OCI-LY1 (cell line): ENCODE measurements at regions not wholly inside any gene's neighbourhood (a gene's known extent, or its start where the extent isn't known, plus 50 kb on each side); places are given as distances from the start of the nearest gene placed in this dataset.

ENCODE experiments used
- CTCF ChIP-seq: fragments of 200-600 bp; sonication (generic), shearing (Covaris generic); IDR thresholded peaks from 2 replicates; pipeline ENCODE4 v1.5.1; 2017; ENCODE audit warnings: mild to moderate bottlenecking, antibody characterized with exemption, low read length, moderate library complexity, mixed read lengths
- EZH2 ChIP-seq: fragments of 200-600 bp; sonication (generic), shearing (Covaris generic); IDR thresholded peaks from 2 replicates; pipeline ENCODE4 v1.8.0; 2017; ENCODE audit warnings: borderline replicate concordance, mixed run types, mild to moderate bottlenecking, antibody characterized with exemption, low read length, moderate library complexity, mixed read lengths

- no peak for TF ChIP-seq CTCF
- TF ChIP-seq EZH2: no peak
Measured at GRCh38 chr14:62616668-62617067, 428.6 kb downstream of the KCNH5 start.
